ENCODE measurements at regions not wholly inside any gene's neighbourhood (a gene's known extent, or its start where the extent isn't known, plus 50 kb on each side); places are given as distances from the start of the nearest gene placed in this dataset.

- Mint-ChIP-seq H3K36me3 (no peaks in the 10 kb centered on the region), H3K9me3 (peaks cover 14 to 25% of the 10 kb centered on the region in 2 donors), H3K27ac (no peak overlapping the region)
- DNase-seq (ENCODE audit: low spot score in 2 of 2) (no peak), ATAC-seq (no peak)
Measured at GRCh38 chr22:34493486-34493885, 572.5 kb upstream of the ISX start.

GRCh38 chr22:34501366-34501965 is 564.5 kb upstream of the ISX start:
- ATAC-seq (no peak), DNase-seq (ENCODE audit: low spot score in 2 of 2) (no peak)
- Mint-ChIP-seq H3K9me3 (peaks cover 3 to 8% of the 10 kb centered on the region in 2 donors), H3K27ac (no peak overlapping the region), H3K36me3 (no peaks in the 10 kb centered on the region)

DNA sequence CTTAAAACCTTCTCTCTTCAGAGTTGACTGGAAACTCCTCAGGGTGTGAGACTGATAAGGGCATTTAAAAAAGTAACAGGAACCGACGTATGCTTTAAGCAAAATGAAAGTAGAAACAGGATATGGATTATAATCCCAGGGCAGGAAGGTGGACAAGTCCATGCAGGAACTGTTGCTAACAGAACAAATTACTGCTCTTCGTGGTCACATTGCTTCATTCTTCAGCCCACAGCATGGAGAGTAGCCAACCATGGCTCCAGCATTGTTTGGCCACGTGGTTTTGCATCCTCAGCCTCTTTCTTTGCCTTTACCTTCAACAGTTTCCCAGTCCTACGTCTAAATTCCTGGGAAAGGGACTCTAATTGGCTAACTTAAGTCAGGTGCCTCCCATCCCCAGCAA is 563.1 kb upstream of the ISX start:
- H3K27ac Mint-ChIP-seq = no peak overlapping the region
- H3K36me3 Mint-ChIP-seq = peaks cover 0 to 5% of the 10 kb centered on the region in 2 donors

GRCh38 chr22:34508797-34509196 is 557.2 kb upstream of the ISX start:
- H3K27ac Mint-ChIP-seq = no peak overlapping the region
- peaks cover 3 to 15% of the 10 kb centered on the region in 2 donors for H3K9me3 Mint-ChIP-seq

More for the DNA sequence above, 563.1 kb upstream of the ISX start:
- DNase-seq (ENCODE audit: low spot score in 2 of 2) (no peak), ATAC-seq (no peak)
- peaks cover 3 to 10% of the 10 kb centered on the region in 2 donors for H3K9me3 Mint-ChIP-seq

GRCh38 chr22:34526681-34527080 is 539.3 kb upstream of the ISX start:
- no peak overlapping the region for H3K27ac Mint-ChIP-seq
- DNase-seq (ENCODE audit: low spot score in 2 of 2) (no peak), ATAC-seq (no peak)
- H3K9me3 Mint-ChIP-seq = peaks cover 0 to 4% of the 10 kb centered on the region in 2 donors
- H3K36me3 Mint-ChIP-seq = no peaks in the 10 kb centered on the region

More at GRCh38 chr22:34508797-34509196, 557.2 kb upstream of the ISX start:
- DNase-seq (ENCODE audit: low spot score in 2 of 2) (no peak), ATAC-seq (no peak)
- H3K36me3 Mint-ChIP-seq = peaks cover 0 to 7% of the 10 kb centered on the region in 2 donors

GRCh38 chr22:34534101-34534500 is 531.9 kb upstream of the ISX start:
- Mint-ChIP-seq H3K27ac (no peak overlapping the region), H3K36me3 (no peaks in the 10 kb centered on the region), H3K9me3 (peaks cover 3 to 8% of the 10 kb centered on the region in 2 donors)
- no peak for ATAC-seq
- DNase-seq (ENCODE audit: low spot score in 2 of 2) = no peak

- no peak for DNase-seq (ENCODE audit: low spot score in 2 of 2)
- peaks cover 0 to 6% of the 10 kb centered on the region in 2 donors for H3K36me3 Mint-ChIP-seq
- no peak for ATAC-seq
- H3K9me3 Mint-ChIP-seq = peaks cover 4 to 7% of the 10 kb centered on the region in 2 donors
- H3K27ac Mint-ChIP-seq = no peak overlapping the region
Measured at GRCh38 chr22:34567367-34567766, 498.6 kb upstream of the ISX start.

DNA sequence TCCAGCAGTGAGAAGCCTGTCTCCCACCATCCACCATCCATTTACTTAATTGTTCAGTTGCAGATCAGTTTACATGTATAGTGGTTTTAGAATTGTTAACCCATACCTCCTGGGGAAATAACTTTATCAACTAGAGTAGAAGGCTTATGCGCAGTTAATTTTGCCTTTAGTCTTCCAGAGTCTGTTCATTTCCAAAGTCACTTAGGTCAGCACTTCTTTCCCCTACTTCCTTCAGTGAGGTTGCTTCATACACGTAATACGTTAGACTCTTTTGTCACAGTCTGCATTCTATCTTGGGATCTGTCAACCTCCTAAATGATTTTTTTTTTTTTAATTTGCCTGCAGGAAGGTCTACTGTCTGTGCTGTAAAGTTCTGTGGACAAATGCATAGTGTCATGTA is 495.6 kb upstream of the ISX start:
- no peak overlapping the region for H3K27ac Mint-ChIP-seq
- H3K36me3 Mint-ChIP-seq = no peaks in the 10 kb centered on the region
- no peak for ATAC-seq
- DNase-seq (ENCODE audit: low spot score in 2 of 2) = no peak
- H3K9me3 Mint-ChIP-seq = peaks cover 4 to 10% of the 10 kb centered on the region in 2 donors

- no peak for DNase-seq (ENCODE audit: low spot score in 2 of 2)
- H3K27ac Mint-ChIP-seq = no peak overlapping the region
- peaks cover 0 to 4% of the 10 kb centered on the region in 2 donors for H3K9me3 Mint-ChIP-seq
- ATAC-seq = no peak
- no peaks in the 10 kb centered on the region for H3K36me3 Mint-ChIP-seq
Measured at GRCh38 chr22:34579519-34579918, 486.4 kb upstream of the ISX start.

DNA sequence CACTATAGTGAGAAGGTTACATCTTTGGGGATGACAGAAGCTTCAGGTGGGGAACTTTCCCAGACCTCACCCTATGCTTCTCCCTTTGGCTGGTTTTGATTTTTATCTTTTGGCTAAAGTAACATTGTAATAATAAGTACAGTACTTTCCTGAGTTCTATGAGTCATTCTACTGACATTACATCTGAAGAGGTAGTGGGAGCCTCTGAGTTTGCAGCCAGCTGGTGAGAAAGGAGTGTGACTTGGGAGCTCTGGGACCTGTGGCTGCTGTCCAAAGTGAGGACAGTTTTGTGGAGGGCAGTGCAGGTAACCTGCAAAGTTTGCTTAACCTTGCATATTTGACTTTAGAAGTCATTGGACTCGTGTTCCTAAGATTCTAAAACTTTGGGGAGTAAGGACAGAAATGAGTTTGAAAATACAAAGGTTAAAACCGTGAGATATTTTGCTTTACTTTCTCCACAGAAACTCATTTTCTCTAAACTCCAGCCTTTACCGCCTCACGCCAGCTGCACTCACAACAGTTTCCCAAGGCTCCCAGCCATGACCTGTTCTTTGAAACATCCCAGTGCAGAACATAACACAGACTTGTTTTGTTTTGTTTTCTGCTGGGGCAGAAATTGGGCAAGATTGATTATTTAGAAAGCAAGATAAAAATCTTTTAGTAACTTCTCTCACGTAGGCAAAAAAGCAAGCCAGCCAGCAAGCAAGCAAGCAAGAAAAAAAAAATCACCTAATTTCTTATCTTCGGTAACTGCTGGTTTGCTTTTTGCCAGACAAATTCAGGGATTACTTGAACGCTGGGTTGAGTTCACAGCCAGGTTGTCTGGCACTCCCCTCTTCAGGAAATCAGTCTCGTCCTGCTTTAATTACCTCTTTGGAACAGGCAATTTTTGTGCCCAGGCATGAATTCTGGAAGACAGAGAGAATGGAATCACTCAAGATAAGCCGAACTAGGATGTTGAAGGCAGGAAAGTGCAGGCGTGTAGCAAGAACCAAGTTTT is 478.3 kb upstream of the ISX start:
- no peaks in the 10 kb centered on the region for H3K36me3 Mint-ChIP-seq
- DNase-seq (ENCODE audit: low spot score in 2 of 2) (no peak), ATAC-seq (no peak)
- H3K9me3 Mint-ChIP-seq = no peaks in the 10 kb centered on the region
- no peak overlapping the region for H3K27ac Mint-ChIP-seq

GRCh38 chr22:34588871-34589545 is 476.9 kb upstream of the ISX start:
- no peaks in the 10 kb centered on the region for H3K9me3 Mint-ChIP-seq
- DNase-seq (ENCODE audit: low spot score in 2 of 2) (no peak), ATAC-seq (no peak)
- H3K36me3 Mint-ChIP-seq = no peaks in the 10 kb centered on the region
- no peak overlapping the region for H3K27ac Mint-ChIP-seq

DNA sequence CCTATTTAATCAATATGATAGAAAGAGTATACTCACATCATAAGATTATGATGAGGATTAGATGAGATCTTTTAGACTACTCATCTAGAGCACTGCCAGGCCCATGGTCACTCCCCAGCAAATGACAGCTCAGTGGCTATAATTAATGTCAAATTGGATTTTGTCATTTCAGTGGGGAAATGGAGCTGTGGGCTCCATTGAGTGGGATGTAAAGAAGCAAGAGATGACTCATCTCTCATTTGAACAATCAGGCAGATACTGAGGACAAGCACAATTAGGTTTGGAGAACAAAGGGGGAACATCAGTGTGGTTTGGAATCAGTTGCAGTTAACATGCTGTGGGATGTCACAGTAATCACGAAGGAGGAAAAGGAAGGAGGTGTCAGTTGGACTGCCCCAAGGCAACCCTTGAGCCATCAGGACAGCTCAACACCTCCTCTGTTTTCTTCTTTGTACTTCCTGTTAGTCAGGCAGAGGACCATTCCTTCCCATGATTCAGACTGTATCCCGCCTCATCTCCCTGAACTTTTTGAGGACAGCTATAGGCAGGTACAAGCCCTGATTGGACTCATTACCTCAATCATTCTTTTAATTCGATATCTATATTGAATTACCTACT is 473.7 kb upstream of the ISX start:
- H3K27ac Mint-ChIP-seq = no peak overlapping the region
- no peak for ATAC-seq
- DNase-seq (ENCODE audit: low spot score in 2 of 2) = no peak
- H3K9me3 Mint-ChIP-seq = peaks cover 3 to 10% of the 10 kb centered on the region in 2 donors
- H3K36me3 Mint-ChIP-seq = no peaks in the 10 kb centered on the region

GRCh38 chr22:34599567-34599966 is 466.4 kb upstream of the ISX start:
- Mint-ChIP-seq H3K9me3 (peaks cover 3 to 16% of the 10 kb centered on the region in 2 donors), H3K36me3 (no peaks in the 10 kb centered on the region), H3K27ac (no peak overlapping the region)
- no peak for ATAC-seq
- DNase-seq (ENCODE audit: low spot score in 2 of 2) = no peak

- H3K9me3 Mint-ChIP-seq = peaks cover 8 to 9% of the 10 kb centered on the region in 2 donors
- H3K36me3 Mint-ChIP-seq = no peaks in the 10 kb centered on the region
- ATAC-seq (no peak), DNase-seq (ENCODE audit: low spot score in 2 of 2) (no peak)
- no peak overlapping the region for H3K27ac Mint-ChIP-seq
Measured at GRCh38 chr22:34604312-34604711, 461.6 kb upstream of the ISX start.

- H3K27ac Mint-ChIP-seq = no peak overlapping the region
- H3K36me3 Mint-ChIP-seq = peaks cover 0 to 7% of the 10 kb centered on the region in 2 donors
Measured at GRCh38 chr22:34608106-34608505, 457.9 kb upstream of the ISX start.

DNA sequence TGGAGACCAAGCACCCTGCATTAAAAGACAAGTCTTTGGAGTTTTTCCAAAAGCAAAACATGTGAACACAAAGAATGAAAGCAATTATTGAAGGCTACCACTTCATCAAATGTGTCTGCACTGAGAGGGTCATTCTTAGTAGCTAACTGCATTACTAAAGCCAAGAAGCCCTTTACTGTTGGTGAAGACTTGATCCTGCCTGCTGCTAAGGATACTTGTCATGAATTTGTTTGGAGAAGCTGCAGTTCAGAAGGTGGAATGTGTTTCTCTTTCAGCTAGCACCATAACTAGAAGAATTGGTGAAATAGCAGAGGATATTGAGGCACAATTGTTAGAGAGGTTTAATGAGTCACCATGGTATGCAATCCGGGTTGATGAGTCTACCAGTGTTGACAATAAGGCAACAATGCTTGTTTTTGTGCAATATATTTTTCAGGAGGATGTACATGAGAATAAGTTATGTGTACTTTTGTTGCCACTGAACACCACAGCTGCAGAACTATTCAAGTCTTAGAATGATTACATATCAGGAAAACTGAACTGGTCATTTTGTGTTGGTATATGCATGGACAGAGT is 457.3 kb upstream of the ISX start:
- ATAC-seq = no peak
- Mint-ChIP-seq H3K36me3 (peaks cover 0 to 11% of the 10 kb centered on the region in 2 donors), H3K9me3 (peaks cover 8 to 9% of the 10 kb centered on the region in 2 donors), H3K27ac (no peak overlapping the region)
- no peak for DNase-seq (ENCODE audit: low spot score in 2 of 2)

More at GRCh38 chr22:34608106-34608505, 457.9 kb upstream of the ISX start:
- no peak for DNase-seq (ENCODE audit: low spot score in 2 of 2)
- peaks cover 8 to 9% of the 10 kb centered on the region in 2 donors for H3K9me3 Mint-ChIP-seq
- ATAC-seq = no peak
